Activated T-cell treated with anti-CD3 and anti-CD28 coated beads, Interleukin-2, amount 50 U/mL, for 24 hours (primary cell): ENCODE measurements at regions not wholly inside any gene's neighbourhood (a gene's known extent, or its start where the extent isn't known, plus 50 kb on each side); places are given as distances from the start of the nearest gene placed in this dataset.

Experiments used
- DNase-seq: peaks from one replicate; pipeline ENCODE4 v3.0.0-alpha.2; 2020
- H3K27ac Mint-ChIP-seq: 2 replicates; pipeline ENCODE4 v1.8.0; 2020; ENCODE audit warnings: mild to moderate bottlenecking, mixed read lengths
- H3K27me3 Mint-ChIP-seq: 2 replicates; pipeline ENCODE4 v1.8.0; 2020; ENCODE audit warnings: mixed read lengths
- H3K36me3 Mint-ChIP-seq: 2 replicates; pipeline ENCODE4 v1.8.0; 2020; ENCODE audit warnings: low read depth, mixed read lengths
- H3K4me1 Mint-ChIP-seq: 2 replicates; pipeline ENCODE4 v1.8.0; 2020; ENCODE audit warnings: low read depth, mixed read lengths
- H3K4me3 Mint-ChIP-seq: 2 replicates; pipeline ENCODE4 v1.8.0; 2020; ENCODE audit warnings: mild to moderate bottlenecking, moderate library complexity, mixed read lengths
- H3K9me3 Mint-ChIP-seq: 2 replicates; pipeline ENCODE4 v1.8.0; 2020; ENCODE audit warnings: mixed read lengths

DNA sequence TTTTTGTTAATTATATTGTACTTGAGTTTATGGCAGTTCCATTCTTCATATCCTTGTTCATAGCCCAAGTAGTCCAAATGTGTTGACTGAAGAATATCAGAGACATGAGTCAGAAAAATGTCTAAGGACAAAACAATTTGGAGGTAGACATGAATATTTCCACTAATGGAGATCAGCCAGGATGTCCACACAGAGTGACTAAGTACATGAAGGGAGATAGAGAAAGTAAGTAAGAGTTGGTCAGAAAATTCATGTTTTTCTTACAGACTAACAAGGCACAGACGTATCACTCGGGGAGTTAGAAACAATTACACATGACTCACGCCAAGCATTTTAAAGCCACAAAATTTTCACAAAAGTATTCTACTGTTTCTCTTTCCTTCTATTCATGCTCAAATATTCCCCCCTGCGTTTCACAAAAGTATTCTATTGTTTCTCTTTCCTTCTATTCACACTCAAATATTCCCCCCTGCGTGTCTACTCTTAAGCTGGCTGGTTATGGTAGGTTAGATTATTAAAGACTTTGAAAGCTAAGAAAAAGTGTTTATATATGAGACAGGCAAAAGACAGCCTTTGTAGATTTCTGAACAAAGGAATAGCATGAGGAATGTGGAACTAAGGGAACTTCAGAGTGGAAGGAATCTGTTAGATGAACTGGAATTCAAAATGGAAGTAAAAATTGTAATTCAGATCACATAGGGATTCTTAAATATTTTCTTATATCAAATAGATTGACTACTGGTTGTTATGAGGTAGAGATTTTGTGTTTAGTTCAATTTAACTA lies 648.7 kb upstream of the CCDC54 start:
- no peak overlapping the region for H3K27ac Mint-ChIP-seq
- no peak for DNase-seq

GRCh38 chr3:106729481-106729880 lies 647.8 kb upstream of the CCDC54 start:
- no peaks in the 10 kb centered on the region for H3K36me3 Mint-ChIP-seq
- H3K9me3 Mint-ChIP-seq = no peaks in the 10 kb centered on the region
- H3K27ac Mint-ChIP-seq = no peak overlapping the region
- H3K4me3 Mint-ChIP-seq = no peak overlapping the region
- H3K27me3 Mint-ChIP-seq = no peaks in the 10 kb centered on the region
- no peaks in the 10 kb centered on the region for H3K4me1 Mint-ChIP-seq
- DNase-seq = no peak

More for the DNA sequence above, 648.7 kb upstream of the CCDC54 start:
- H3K4me1 Mint-ChIP-seq = no peaks in the 10 kb centered on the region
- H3K4me3 Mint-ChIP-seq = no peak overlapping the region
- H3K9me3 Mint-ChIP-seq = no peaks in the 10 kb centered on the region
- no peaks in the 10 kb centered on the region for H3K36me3 Mint-ChIP-seq
- peaks cover 3% of the 10 kb centered on the region for H3K27me3 Mint-ChIP-seq

DNA sequence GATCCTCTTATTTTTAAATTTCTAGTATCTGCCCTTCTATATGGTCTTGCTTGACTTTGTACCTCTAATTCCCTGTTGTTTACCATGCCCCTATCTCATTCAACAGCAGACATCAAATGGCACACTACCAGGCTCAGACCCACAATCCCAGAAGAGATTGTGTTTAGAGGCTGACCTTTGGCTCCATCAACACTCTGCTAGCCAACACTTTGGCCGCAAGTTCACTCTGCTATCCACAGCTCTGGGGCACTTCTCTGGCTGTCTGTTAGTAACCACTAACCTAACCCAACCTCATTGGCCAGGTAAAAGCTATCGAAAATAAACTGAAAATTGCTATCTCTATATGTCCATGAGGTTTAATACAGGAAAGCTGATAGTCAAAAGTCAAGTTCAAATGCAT lies 646.0 kb upstream of the CCDC54 start:
- DNase-seq = no peak

DNA sequence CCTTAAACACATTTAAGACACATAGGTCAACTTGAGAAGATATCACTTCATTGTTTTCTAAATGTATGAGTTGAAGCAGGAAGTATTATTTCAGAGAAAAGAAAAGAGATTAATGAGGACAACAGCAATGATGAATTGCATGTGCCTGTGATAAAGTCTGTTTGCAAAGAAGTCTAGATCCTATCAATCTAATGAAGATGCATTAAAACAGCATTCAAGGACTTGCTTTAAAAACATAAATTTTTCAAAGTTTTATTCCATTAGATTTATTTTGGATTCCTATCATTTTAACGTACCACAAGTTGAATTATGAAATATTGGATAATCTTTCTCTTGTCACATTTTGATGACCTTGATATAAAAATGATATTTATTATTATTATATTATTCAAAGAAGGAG lies 642.5 kb upstream of the CCDC54 start:
- DNase-seq = no peak
- Mint-ChIP-seq H3K4me3 (no peak overlapping the region), H3K27me3 (no peaks in the 10 kb centered on the region), H3K36me3 (no peaks in the 10 kb centered on the region), H3K9me3 (no peaks in the 10 kb centered on the region), H3K4me1 (no peaks in the 10 kb centered on the region), H3K27ac (no peak overlapping the region)

More for the DNA sequence above, 646.0 kb upstream of the CCDC54 start:
- Mint-ChIP-seq H3K36me3 (no peaks in the 10 kb centered on the region), H3K4me3 (no peak overlapping the region), H3K27ac (no peak overlapping the region), H3K4me1 (no peaks in the 10 kb centered on the region), H3K9me3 (no peaks in the 10 kb centered on the region), H3K27me3 (no peaks in the 10 kb centered on the region)

GRCh38 chr3:106737265-106737664 lies 640.0 kb upstream of the CCDC54 start:
- H3K27ac Mint-ChIP-seq = no peak overlapping the region
- no peak overlapping the region for H3K4me3 Mint-ChIP-seq
- no peaks in the 10 kb centered on the region for H3K27me3 Mint-ChIP-seq
- H3K9me3 Mint-ChIP-seq = no peaks in the 10 kb centered on the region
- H3K4me1 Mint-ChIP-seq = no peaks in the 10 kb centered on the region
- no peak for DNase-seq
- H3K36me3 Mint-ChIP-seq = no peaks in the 10 kb centered on the region

DNA sequence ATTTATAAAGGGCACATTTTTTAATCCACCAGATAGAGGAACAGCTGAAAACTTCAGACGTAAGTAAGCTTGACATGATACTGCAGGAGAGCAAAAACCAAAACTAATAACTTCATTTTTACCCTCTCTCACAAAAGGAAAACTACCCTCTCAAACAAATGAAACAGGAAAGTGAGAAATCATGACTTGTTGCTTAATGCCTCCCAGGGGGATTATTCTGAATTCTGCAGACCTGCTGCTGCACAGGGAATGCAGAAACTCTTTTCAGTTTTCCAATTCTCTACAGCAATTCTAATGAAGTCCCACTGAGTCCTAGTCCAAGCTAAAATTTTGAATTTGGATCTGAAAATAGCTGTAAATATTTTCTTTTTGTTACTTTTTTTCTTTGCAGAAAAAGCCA lies 637.1 kb upstream of the CCDC54 start:
- Mint-ChIP-seq H3K4me3 (no peak overlapping the region), H3K36me3 (no peaks in the 10 kb centered on the region), H3K27ac (no peak overlapping the region), H3K4me1 (no peaks in the 10 kb centered on the region), H3K9me3 (no peaks in the 10 kb centered on the region), H3K27me3 (no peaks in the 10 kb centered on the region)
- no peak for DNase-seq

DNA sequence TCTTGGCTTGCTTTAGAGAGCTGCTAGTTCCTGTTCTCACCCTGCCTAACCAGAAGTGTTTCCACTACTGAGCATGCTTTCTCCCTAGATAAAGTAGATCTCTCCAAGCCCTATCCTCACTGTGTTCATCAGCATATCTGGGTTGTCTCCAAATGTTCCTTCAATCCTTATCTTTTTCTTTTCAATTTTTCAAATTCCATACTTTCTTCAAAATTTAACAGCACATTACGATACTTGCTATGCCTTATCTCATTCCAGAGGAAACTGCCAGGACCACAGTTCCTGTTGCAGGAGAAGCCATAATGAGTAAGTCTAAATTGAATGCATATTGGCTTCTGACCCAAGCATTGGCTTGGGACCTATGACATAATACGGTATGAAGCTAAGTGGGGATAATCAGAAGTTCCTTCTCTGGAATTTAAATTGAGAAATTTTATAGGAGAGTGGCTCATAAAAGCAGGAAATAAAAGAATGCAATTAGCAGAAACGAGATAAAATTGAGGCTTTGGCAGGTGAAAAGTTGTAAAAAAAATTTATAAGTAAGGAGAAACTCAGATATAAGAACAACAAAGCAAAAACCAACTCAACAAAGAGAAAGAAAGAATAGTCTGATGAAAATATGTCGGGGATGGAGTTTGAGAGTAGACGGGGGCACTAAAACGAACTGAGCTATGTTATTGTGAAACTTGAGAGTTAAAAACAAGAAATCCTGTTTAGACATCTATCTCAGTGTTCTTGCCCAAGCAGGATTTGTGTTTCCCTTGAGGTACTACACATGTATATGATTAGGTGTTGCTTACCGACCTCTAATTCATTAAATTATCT lies 631.7 kb upstream of the CCDC54 start:
- H3K4me1 Mint-ChIP-seq = no peaks in the 10 kb centered on the region
- H3K36me3 Mint-ChIP-seq = no peaks in the 10 kb centered on the region
- DNase-seq = no peak
- no peaks in the 10 kb centered on the region for H3K27me3 Mint-ChIP-seq
- no peak overlapping the region for H3K4me3 Mint-ChIP-seq
- H3K27ac Mint-ChIP-seq = no peak overlapping the region
- H3K9me3 Mint-ChIP-seq = no peaks in the 10 kb centered on the region

GRCh38 chr3:106746286-106746685 lies 631.0 kb upstream of the CCDC54 start:
- no peaks in the 10 kb centered on the region for H3K27me3 Mint-ChIP-seq
- H3K4me3 Mint-ChIP-seq = no peak overlapping the region
- DNase-seq = no peak
- H3K27ac Mint-ChIP-seq = no peak overlapping the region
- no peaks in the 10 kb centered on the region for H3K9me3 Mint-ChIP-seq
- no peaks in the 10 kb centered on the region for H3K36me3 Mint-ChIP-seq
- H3K4me1 Mint-ChIP-seq = no peaks in the 10 kb centered on the region

- no peak overlapping the region for H3K4me3 Mint-ChIP-seq
- no peak overlapping the region for H3K27ac Mint-ChIP-seq
- no peaks in the 10 kb centered on the region for H3K4me1 Mint-ChIP-seq
- no peaks in the 10 kb centered on the region for H3K27me3 Mint-ChIP-seq
- no peaks in the 10 kb centered on the region for H3K36me3 Mint-ChIP-seq
- H3K9me3 Mint-ChIP-seq = no peaks in the 10 kb centered on the region
- DNase-seq = no peak
Measured at GRCh38 chr3:106748472-106749262, 628.6 kb upstream of the CCDC54 start.

- Mint-ChIP-seq H3K9me3 (peaks cover 5% of the 10 kb centered on the region), H3K27ac (no peak overlapping the region), H3K27me3 (no peaks in the 10 kb centered on the region), H3K36me3 (no peaks in the 10 kb centered on the region), H3K4me3 (no peak overlapping the region), H3K4me1 (no peaks in the 10 kb centered on the region)
- no peak for DNase-seq
Measured at GRCh38 chr3:106750092-106750491, 627.1 kb upstream of the CCDC54 start.

- no peak overlapping the region for H3K27ac Mint-ChIP-seq
- peaks cover 2% of the 10 kb centered on the region for H3K4me1 Mint-ChIP-seq
- no peaks in the 10 kb centered on the region for H3K27me3 Mint-ChIP-seq
Measured at GRCh38 chr3:106755336-106755735, 621.9 kb upstream of the CCDC54 start.

GRCh38 chr3:106756901-106757300 lies 620.3 kb upstream of the CCDC54 start:
- Mint-ChIP-seq H3K4me3 (no peak overlapping the region), H3K27ac (no peak overlapping the region), H3K27me3 (no peaks in the 10 kb centered on the region), H3K9me3 (peaks cover 18% of the 10 kb centered on the region), H3K36me3 (no peaks in the 10 kb centered on the region), H3K4me1 (peaks cover 2% of the 10 kb centered on the region)
- no peak for DNase-seq

More at GRCh38 chr3:106755336-106755735, 621.9 kb upstream of the CCDC54 start:
- Mint-ChIP-seq H3K36me3 (no peaks in the 10 kb centered on the region), H3K4me3 (no peak overlapping the region), H3K9me3 (peaks cover 18% of the 10 kb centered on the region)
- DNase-seq = no peak

DNA sequence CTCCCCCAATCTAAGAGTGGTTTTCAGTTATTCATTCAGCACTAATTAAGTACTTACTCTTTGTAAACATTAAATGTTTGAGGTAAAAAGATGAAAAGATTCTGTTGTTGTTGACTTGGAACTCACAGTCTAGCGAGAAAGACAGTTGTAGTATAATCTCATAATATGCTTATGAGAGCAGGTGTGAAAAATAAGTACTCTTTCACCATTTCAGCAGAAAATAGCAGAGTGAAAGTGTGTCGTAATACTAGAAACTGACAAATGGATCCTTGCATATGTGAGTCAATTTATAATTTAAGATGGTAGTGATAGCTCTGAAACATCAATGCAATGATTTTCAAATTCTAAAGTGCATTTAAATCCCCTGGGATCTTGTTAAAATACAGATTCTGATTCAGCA lies 618.8 kb upstream of the CCDC54 start:
- Mint-ChIP-seq H3K4me3 (no peak overlapping the region), H3K27me3 (no peaks in the 10 kb centered on the region), H3K36me3 (no peaks in the 10 kb centered on the region), H3K27ac (no peak overlapping the region), H3K9me3 (peaks cover 18% of the 10 kb centered on the region), H3K4me1 (peaks cover 2% of the 10 kb centered on the region)
- no peak for DNase-seq

DNA sequence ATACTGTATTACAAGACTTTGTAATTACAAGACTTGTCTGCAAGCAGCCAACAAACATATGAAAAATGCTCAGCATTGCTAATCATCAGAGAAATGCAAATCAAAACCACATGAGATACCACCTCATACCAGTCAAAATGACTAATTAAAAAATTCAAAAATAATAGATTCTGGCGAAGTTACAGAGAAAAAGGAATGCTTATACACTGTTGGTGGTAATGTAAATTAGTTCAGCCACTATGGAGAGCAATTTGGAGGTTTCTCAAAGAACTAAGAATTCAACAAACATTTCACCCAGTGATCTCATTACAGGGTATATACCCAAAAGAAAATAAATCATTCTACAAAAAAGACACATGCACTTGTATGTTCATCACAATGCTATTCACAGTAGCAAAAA lies 617.5 kb upstream of the CCDC54 start:
- Mint-ChIP-seq H3K4me3 (no peak overlapping the region), H3K27me3 (no peaks in the 10 kb centered on the region), H3K9me3 (peaks cover 16% of the 10 kb centered on the region), H3K27ac (no peak overlapping the region), H3K4me1 (peaks cover 2% of the 10 kb centered on the region), H3K36me3 (no peaks in the 10 kb centered on the region)
- no peak for DNase-seq
